ENCODE measurements at regions not wholly inside any gene's neighbourhood (a gene's known extent, or its start where the extent isn't known, plus 50 kb on each side); places are given as distances from the start of the nearest gene placed in this dataset.
"Not testable (repeated sequence)": the region's sequence is repeated elsewhere in the genome, so short reads cannot be mapped to it uniquely, and the experiment has no call there.

GRCh38 chrX:130555757-130556156 is 154.0 kb downstream of the RBMX2 start:
- Mint-ChIP-seq H3K9me3 (no peaks in the 10 kb centered on the region), H3K27me3 (ENCODE audit: low read depth) (peaks cover 7% of the 10 kb centered on the region), H3K36me3 (ENCODE audit: low read depth) (no peaks in the 10 kb centered on the region), H3K27ac (no peak overlapping the region), H3K4me3 (no peak overlapping the region), H3K4me1 (no peaks in the 10 kb centered on the region)
- TF ChIP-seq CTCF (IDR thresholded peaks at IDR 0.05; ENCODE audit: unreplicated experiment in 3 of 3): no peak

- no peak overlapping the region for H3K27ac Mint-ChIP-seq
- H3K36me3 Mint-ChIP-seq (ENCODE audit: low read depth): no peaks in the 10 kb centered on the region
- H3K4me3 Mint-ChIP-seq: no peak overlapping the region
- H3K4me1 Mint-ChIP-seq: peaks cover 5% of the 10 kb centered on the region
- H3K27me3 Mint-ChIP-seq (ENCODE audit: low read depth): peaks cover 7% of the 10 kb centered on the region
- H3K9me3 Mint-ChIP-seq: no peaks in the 10 kb centered on the region
- no peak for TF ChIP-seq CTCF (IDR thresholded peaks at IDR 0.05; ENCODE audit: unreplicated experiment in 3 of 3)
These were observed 155.2 kb downstream of the RBMX2 start for GRCh38 chrX:130556951-130557350.

GRCh38 chrX:130560544-130560943 is 158.8 kb downstream of the RBMX2 start:
- H3K4me3 Mint-ChIP-seq: no peak overlapping the region
- no peak for TF ChIP-seq CTCF (IDR thresholded peaks at IDR 0.05; ENCODE audit: unreplicated experiment in 3 of 3)
- H3K4me1 Mint-ChIP-seq: peaks cover 11% of the 10 kb centered on the region
- H3K9me3 Mint-ChIP-seq: no peaks in the 10 kb centered on the region
- peaks cover 3% of the 10 kb centered on the region for H3K27me3 Mint-ChIP-seq (ENCODE audit: low read depth)
- H3K27ac Mint-ChIP-seq: peak overlapping the region; percentile 7 to 69 (median 48)
- no peaks in the 10 kb centered on the region for H3K36me3 Mint-ChIP-seq (ENCODE audit: low read depth)

- no peak for TF ChIP-seq CTCF (IDR thresholded peaks at IDR 0.05; ENCODE audit: unreplicated experiment in 3 of 3)
- Mint-ChIP-seq H3K27ac (no peak overlapping the region), H3K4me3 (no peak overlapping the region), H3K9me3 (no peaks in the 10 kb centered on the region), H3K27me3 (ENCODE audit: low read depth) (no peaks in the 10 kb centered on the region), H3K4me1 (peaks cover 11% of the 10 kb centered on the region), H3K36me3 (ENCODE audit: low read depth) (no peaks in the 10 kb centered on the region)
These were observed 160.1 kb downstream of the RBMX2 start for GRCh38 chrX:130561930-130562329.

GRCh38 chrX:130563476-130563875 is 161.7 kb downstream of the RBMX2 start:
- Mint-ChIP-seq H3K4me3 (no peak overlapping the region), H3K27me3 (ENCODE audit: low read depth) (no peaks in the 10 kb centered on the region), H3K36me3 (ENCODE audit: low read depth) (no peaks in the 10 kb centered on the region), H3K4me1 (peaks cover 11% of the 10 kb centered on the region), H3K27ac (peak overlapping the region in 2 of 3 experiments; percentile 32 to 40), H3K9me3 (no peaks in the 10 kb centered on the region)
- no peak for TF ChIP-seq CTCF (IDR thresholded peaks at IDR 0.05; ENCODE audit: unreplicated experiment in 3 of 3)

GRCh38 chrX:130566028-130566683 is 164.4 kb downstream of the RBMX2 start:
- Mint-ChIP-seq H3K4me3 (no peak overlapping the region), H3K36me3 (ENCODE audit: low read depth) (no peaks in the 10 kb centered on the region), H3K9me3 (peaks cover 3% of the 10 kb centered on the region), H3K27ac (peak overlapping the region in 1 of 3 experiments; percentile 77), H3K27me3 (ENCODE audit: low read depth) (no peaks in the 10 kb centered on the region), H3K4me1 (peaks cover 9% of the 10 kb centered on the region)
- TF ChIP-seq CTCF (IDR thresholded peaks at IDR 0.05; ENCODE audit: unreplicated experiment in 3 of 3): no peak

GRCh38 chrX:130573030-130573429 is 171.2 kb downstream of the RBMX2 start:
- not testable (repeated sequence) for H3K4me3 Mint-ChIP-seq; H3K36me3 Mint-ChIP-seq (ENCODE audit: low read depth); H3K27me3 Mint-ChIP-seq (ENCODE audit: low read depth); H3K27ac Mint-ChIP-seq
- Mint-ChIP-seq H3K4me1 (peaks cover 11% of the 10 kb centered on the region), H3K9me3 (peaks cover 10% of the 10 kb centered on the region)
